Vagina (tissue), 2 donors: ENCODE measurements at regions not wholly inside any gene's neighbourhood (a gene's known extent, or its start where the extent isn't known, plus 50 kb on each side); places are given as distances from the start of the nearest gene placed in this dataset.

Source experiments
- DNase-seq, 2 donors: peaks; one replicate each; pipeline ENCODE4 v3.0.0-alpha.2; 2017; ENCODE audit errors: extremely low spot score in 2 of 2
- H3K27ac ChIP-seq: fragments of 200-600 bp; sonication (generic); one replicate; pipeline ENCODE4 v1.5.1; 2019
- H3K27me3 ChIP-seq: fragments of 200-600 bp; sonication (generic); one replicate; pipeline ENCODE4 v1.5.1; 2019
- H3K36me3 ChIP-seq, 2 donors: fragments of 200-600 bp; sonication (generic); one replicate each; pipeline ENCODE4 v1.5.1; 2017 to 2019
- H3K4me1 ChIP-seq: fragments of 200-600 bp; sonication (generic); one replicate; pipeline ENCODE4 v1.5.1; 2019
- H3K4me3 ChIP-seq, 2 donors: fragments of 200-600 bp; sonication (generic); 1 replicate in 1 of 2; 2 replicates in 1 of 2; pipeline ENCODE4 v1.5.1; 2016 to 2019
- H3K9me3 ChIP-seq: fragments of 200-600 bp; sonication (generic); one replicate; pipeline ENCODE4 v1.5.1; 2019
- POLR2A ChIP-seq, 2 donors: fragments of 450-650 bp; IDR thresholded peaks; one replicate each; pipeline ENCODE4 v1.6.1; 2017; ENCODE audit warnings: antibody characterized with exemption in 2 of 2, mild to moderate bottlenecking in 2 of 2, moderate library complexity in 2 of 2
- POLR2AphosphoS5 ChIP-seq, 2 donors: sonication (generic); formaldehyde crosslinking; IDR thresholded peaks; one replicate each; pipeline ENCODE4 v1.9.0; 2017; ENCODE audit warnings: antibody characterized with exemption in 2 of 2, mild to moderate bottlenecking in 2 of 2, low read depth in 1 of 2; ENCODE audit not compliant: insufficient read depth in 1 of 2
- intact Hi-C: fragments of 100-400 bp; cut with DNase I; formaldehyde crosslinking; loops from one replicate; pipeline ENCODE4 v1.15.1; 2023
- TF ChIP-seq, protein P1 (sequence below), 3 experiments: fragments of 450-650 bp in 2 of 3; fragments of 200-600 bp in 1 of 3; sonication (generic) in 1 of 3; IDR thresholded peaks; one replicate each; pipeline ENCODE4 v1.5.1; 2017 to 2019; ENCODE audit warnings: antibody characterized with exemption in 3 of 3, mild to moderate bottlenecking in 2 of 3, moderate library complexity in 2 of 3

DNA sequence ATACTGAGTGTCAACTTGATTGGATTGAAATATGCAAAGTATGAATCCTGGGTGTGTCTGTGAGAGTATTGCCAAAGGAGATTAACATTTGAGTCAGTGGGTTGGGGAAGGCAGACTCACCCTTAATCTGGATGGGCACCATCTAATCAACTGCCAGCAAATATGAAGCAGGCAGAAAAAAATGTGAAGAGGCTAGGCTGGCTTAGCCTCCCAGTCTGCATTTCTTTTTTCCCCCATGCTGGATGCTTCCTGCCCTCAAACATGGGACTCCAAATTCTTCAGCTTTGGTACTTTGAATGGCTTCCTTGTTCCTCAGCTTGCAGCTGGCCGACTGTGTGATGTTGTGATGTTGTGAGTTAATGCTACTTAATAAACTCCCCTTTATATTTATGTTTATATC lies 577.4 kb downstream of the CPS1 start:
- H3K27ac ChIP-seq, result no peak overlapping the region
- H3K36me3 ChIP-seq, result no peaks in the 10 kb centered on the region
- no peaks in the 10 kb centered on the region for H3K27me3 ChIP-seq
- no peaks in the 10 kb centered on the region for H3K9me3 ChIP-seq
- no peak overlapping the region for H3K4me3 ChIP-seq
- DNase-seq, result no peak
- no peak for TF ChIP-seq POLR2A (IDR thresholded peaks at IDR 0.05)
- intact Hi-C loops, result no loop called here
- no peaks in the 10 kb centered on the region for H3K4me1 ChIP-seq

DNA sequence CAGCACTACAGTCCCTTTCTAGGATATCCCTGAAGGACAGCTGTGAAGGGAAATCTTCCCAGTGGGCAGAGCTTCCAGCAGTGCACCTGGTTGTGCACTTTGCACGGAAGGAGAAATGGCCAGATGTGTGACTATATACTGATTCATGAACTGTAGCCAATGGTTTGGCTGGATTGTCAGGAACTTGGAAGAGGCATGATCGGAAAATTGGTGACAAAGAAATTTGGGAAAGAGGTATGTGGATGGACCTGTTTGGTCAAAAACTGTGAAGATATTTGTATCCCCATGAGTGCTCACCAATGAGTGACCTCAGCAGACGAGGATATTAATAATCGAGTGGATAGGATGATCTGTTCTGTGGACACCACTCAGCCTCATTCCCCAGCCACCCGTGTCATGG lies 582.2 kb downstream of the CPS1 start:
- TF ChIP-seq POLR2A (IDR thresholded peaks at IDR 0.05), result no peak
- Histone ChIP-seq H3K27me3 (no peaks in the 10 kb centered on the region), H3K4me1 (no peaks in the 10 kb centered on the region), H3K36me3 (no peaks in the 10 kb centered on the region), H3K4me3 (no peak overlapping the region), H3K27ac (no peak overlapping the region), H3K9me3 (no peaks in the 10 kb centered on the region)
- intact Hi-C loops, result no loop called here
- no peak for DNase-seq

DNA sequence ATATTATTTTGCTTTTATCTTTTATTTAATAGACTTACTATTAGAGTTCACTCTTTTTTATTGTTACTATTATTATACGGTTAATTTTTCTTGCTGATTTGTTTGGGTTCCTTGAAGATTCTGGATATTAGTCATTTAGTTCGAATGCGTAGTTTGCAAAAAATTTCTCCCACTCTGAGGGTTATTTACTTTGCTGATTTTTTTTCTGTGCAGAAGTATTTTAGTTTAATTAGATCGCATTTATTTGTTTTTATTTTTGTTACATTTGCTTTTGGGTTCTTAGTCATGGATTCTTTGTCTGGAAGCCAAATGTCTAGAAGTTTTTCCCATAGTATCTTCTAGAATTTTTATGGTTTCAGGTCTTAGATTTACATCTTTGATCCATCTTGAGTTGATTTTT lies 585.2 kb downstream of the CPS1 start:
- no peaks in the 10 kb centered on the region for H3K27me3 ChIP-seq
- no peak for DNase-seq
- H3K36me3 ChIP-seq, result no peaks in the 10 kb centered on the region
- H3K9me3 ChIP-seq, result no peaks in the 10 kb centered on the region
- TF ChIP-seq POLR2A (IDR thresholded peaks at IDR 0.05) (no peak), POLR2AphosphoS5 (IDR thresholded peaks at IDR 0.05; ENCODE audit: insufficient read depth in 1 of 2, low read depth in 1 of 2) (no peak)
- TF ChIP-seq, protein P1, sequence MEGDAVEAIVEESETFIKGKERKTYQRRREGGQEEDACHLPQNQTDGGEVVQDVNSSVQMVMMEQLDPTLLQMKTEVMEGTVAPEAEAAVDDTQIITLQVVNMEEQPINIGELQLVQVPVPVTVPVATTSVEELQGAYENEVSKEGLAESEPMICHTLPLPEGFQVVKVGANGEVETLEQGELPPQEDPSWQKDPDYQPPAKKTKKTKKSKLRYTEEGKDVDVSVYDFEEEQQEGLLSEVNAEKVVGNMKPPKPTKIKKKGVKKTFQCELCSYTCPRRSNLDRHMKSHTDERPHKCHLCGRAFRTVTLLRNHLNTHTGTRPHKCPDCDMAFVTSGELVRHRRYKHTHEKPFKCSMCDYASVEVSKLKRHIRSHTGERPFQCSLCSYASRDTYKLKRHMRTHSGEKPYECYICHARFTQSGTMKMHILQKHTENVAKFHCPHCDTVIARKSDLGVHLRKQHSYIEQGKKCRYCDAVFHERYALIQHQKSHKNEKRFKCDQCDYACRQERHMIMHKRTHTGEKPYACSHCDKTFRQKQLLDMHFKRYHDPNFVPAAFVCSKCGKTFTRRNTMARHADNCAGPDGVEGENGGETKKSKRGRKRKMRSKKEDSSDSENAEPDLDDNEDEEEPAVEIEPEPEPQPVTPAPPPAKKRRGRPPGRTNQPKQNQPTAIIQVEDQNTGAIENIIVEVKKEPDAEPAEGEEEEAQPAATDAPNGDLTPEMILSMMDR (IDR thresholded peaks at IDR 0.05), result no peak
- intact Hi-C loops, result no loop called here
- H3K4me1 ChIP-seq, result no peaks in the 10 kb centered on the region
- no peak overlapping the region for H3K4me3 ChIP-seq
- H3K27ac ChIP-seq, result no peak overlapping the region

DNA sequence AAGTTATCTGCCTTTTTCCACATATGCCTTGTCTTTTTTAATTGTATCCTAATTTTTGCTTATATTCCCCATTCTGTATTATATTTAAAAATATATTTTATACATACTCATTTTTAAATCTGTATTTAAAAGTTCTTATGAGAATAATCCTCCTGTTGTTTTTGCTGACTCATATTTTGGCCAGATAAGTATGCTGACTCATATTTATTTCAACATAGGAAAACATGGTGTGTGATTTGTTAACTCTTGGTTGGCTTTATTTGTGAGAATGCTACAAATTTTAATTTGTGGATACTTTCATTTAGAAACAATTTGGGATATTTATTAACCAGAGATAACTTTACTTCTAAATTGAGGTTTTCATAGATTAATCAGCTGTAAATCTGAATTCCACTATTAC lies 587.7 kb downstream of the CPS1 start:
- no peaks in the 10 kb centered on the region for H3K27me3 ChIP-seq
- DNase-seq, result no peak
- no peaks in the 10 kb centered on the region for H3K9me3 ChIP-seq
- no peak overlapping the region for H3K27ac ChIP-seq
- no peaks in the 10 kb centered on the region for H3K4me1 ChIP-seq
- intact Hi-C loops, result no loop called here
- no peaks in the 10 kb centered on the region for H3K36me3 ChIP-seq
- TF ChIP-seq POLR2A (IDR thresholded peaks at IDR 0.05) (no peak), POLR2AphosphoS5 (IDR thresholded peaks at IDR 0.05; ENCODE audit: insufficient read depth in 1 of 2, low read depth in 1 of 2) (no peak)
- TF ChIP-seq, protein P1 (IDR thresholded peaks at IDR 0.05), result no peak
- no peak overlapping the region for H3K4me3 ChIP-seq

DNA sequence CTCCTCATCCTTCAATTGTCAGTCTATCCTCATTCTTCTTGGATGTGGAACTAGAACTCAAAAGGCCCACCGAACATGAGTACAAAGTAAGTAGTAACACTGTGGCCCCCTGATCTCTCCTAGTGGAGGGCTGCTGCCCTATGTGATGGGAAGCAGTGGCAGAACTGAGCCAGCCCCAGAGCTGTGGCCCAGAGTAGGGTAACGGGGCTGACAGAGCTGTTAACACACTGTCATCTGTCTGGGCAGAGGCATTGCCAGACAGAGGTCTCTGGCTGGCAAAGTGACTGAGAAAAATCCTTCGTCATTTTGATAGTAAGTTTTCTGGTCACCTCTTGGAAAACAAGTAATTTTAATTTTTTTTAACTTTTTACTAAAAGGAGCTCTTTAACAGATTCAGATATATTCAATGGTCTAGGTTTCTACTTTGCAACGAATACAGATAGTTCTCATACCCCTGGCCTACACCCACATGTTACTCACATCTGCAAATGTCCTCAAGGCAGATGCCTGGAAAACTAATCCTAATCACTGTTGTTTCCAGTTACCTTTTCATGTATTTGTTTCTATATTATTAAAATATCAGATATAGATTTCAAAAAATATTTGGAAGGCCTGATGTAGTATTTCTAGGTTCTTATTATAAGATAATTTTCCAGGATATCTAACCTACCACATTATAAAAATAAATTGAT lies 588.7 kb downstream of the CPS1 start:
- TF ChIP-seq, protein P1 (IDR thresholded peaks at IDR 0.05), result no peak
- TF ChIP-seq POLR2A (IDR thresholded peaks at IDR 0.05) (no peak), POLR2AphosphoS5 (IDR thresholded peaks at IDR 0.05; ENCODE audit: insufficient read depth in 1 of 2, low read depth in 1 of 2) (no peak)
- Histone ChIP-seq H3K36me3 (no peaks in the 10 kb centered on the region), H3K4me1 (no peaks in the 10 kb centered on the region), H3K27ac (no peak overlapping the region), H3K4me3 (no peak overlapping the region), H3K27me3 (no peaks in the 10 kb centered on the region), H3K9me3 (no peaks in the 10 kb centered on the region)
- intact Hi-C loops, result no loop called here
- no peak for DNase-seq

DNA sequence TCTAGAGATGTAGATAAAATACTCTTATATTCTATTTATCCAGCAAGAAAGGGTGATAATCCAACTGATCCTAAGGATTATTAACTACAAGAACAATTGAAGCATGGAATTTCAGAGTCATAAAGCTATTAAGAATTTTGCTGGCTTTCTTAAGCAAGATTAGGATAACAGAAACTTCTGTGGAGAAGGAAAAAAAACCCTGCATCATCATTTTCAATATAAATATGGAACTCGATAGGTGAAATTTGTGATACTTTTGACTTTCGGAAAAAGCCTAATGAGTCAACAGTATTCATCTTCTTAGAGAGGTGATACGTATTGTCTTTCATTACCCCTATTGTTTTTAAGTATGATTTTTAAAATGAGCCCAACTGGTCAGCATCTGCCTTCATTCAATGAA lies 593.3 kb downstream of the CPS1 start:
- H3K4me1 ChIP-seq, result no peaks in the 10 kb centered on the region
- TF ChIP-seq, protein P1 (IDR thresholded peaks at IDR 0.05), result no peak
- TF ChIP-seq POLR2AphosphoS5 (IDR thresholded peaks at IDR 0.05; ENCODE audit: insufficient read depth in 1 of 2, low read depth in 1 of 2) (no peak), POLR2A (IDR thresholded peaks at IDR 0.05) (no peak)
- no peak for DNase-seq
- no peaks in the 10 kb centered on the region for H3K27me3 ChIP-seq
- intact Hi-C loops, result no loop called here
- H3K4me3 ChIP-seq, result no peak overlapping the region
- no peak overlapping the region for H3K27ac ChIP-seq
- no peaks in the 10 kb centered on the region for H3K36me3 ChIP-seq
- no peaks in the 10 kb centered on the region for H3K9me3 ChIP-seq
